GM18499 (cell line): ENCODE measurements at regions not wholly inside any gene's neighbourhood (a gene's known extent, or its start where the extent isn't known, plus 50 kb on each side); places are given as distances from the start of the nearest gene placed in this dataset.
"Not testable (repeated sequence)": the region's sequence is repeated elsewhere in the genome, so short reads cannot be mapped to it uniquely, and the experiment has no call there.

ENCODE experiments used
- ATAC-seq: cut with Tn5 transposase; IDR thresholded peaks from one replicate; pipeline ENCODE4 v1.9.1; 2021; ENCODE audit warnings: moderate number of reproducible peaks; ENCODE audit not compliant: insufficient read depth, unreplicated experiment

- ATAC-seq, result no peak
These were observed 109.7 kb upstream of the BARHL2 start for GRCh38 chr1:90826834-90827233.

GRCh38 chr1:90826024-90826423 lies 108.9 kb upstream of the BARHL2 start:
- ATAC-seq, result no peak

- no peak for ATAC-seq
These were observed 107.4 kb upstream of the BARHL2 start for GRCh38 chr1:90824551-90824950.

- no peak for ATAC-seq
These were observed 106.6 kb upstream of the BARHL2 start for GRCh38 chr1:90823686-90824085.

GRCh38 chr1:90821788-90822359 lies 104.8 kb upstream of the BARHL2 start:
- no peak for ATAC-seq

GRCh38 chr1:90821152-90821787 lies 104.2 kb upstream of the BARHL2 start:
- ATAC-seq, result no peak

GRCh38 chr1:90820745-90821144 lies 103.6 kb upstream of the BARHL2 start:
- no peak for ATAC-seq

GRCh38 chr1:90817399-90817798 lies 100.3 kb upstream of the BARHL2 start:
- no peak for ATAC-seq

- not testable (repeated sequence) for ATAC-seq
These were observed 95.1 kb upstream of the BARHL2 start for GRCh38 chr1:90812237-90812636.

GRCh38 chr1:90811444-90811950 lies 94.4 kb upstream of the BARHL2 start:
- ATAC-seq, result not testable (repeated sequence)

- ATAC-seq, result no peak
These were observed 93.6 kb upstream of the BARHL2 start for GRCh38 chr1:90810681-90811080.

GRCh38 chr1:90809996-90810395 lies 92.9 kb upstream of the BARHL2 start:
- ATAC-seq, result no peak

- ATAC-seq, result no peak
These were observed 92.0 kb upstream of the BARHL2 start for GRCh38 chr1:90809093-90809492.

GRCh38 chr1:90807329-90807728 lies 90.2 kb upstream of the BARHL2 start:
- ATAC-seq, result no peak

GRCh38 chr1:90802622-90803021 lies 85.5 kb upstream of the BARHL2 start:
- no peak for ATAC-seq

GRCh38 chr1:90800012-90800717 lies 83.1 kb upstream of the BARHL2 start:
- no peak for ATAC-seq

GRCh38 chr1:90799326-90799725 lies 82.2 kb upstream of the BARHL2 start:
- no peak for ATAC-seq

GRCh38 chr1:90798883-90799282 lies 81.8 kb upstream of the BARHL2 start:
- ATAC-seq, result no peak

GRCh38 chr1:90798344-90798743 lies 81.2 kb upstream of the BARHL2 start:
- no peak for ATAC-seq

- ATAC-seq, result no peak
These were observed 78.3 kb upstream of the BARHL2 start for GRCh38 chr1:90795431-90795830.

GRCh38 chr1:90786709-90787108 lies 69.6 kb upstream of the BARHL2 start:
- ATAC-seq, result no peak
